Left renal pelvis (tissue), 4 donors: ENCODE measurements at regions not wholly inside any gene's neighbourhood (a gene's known extent, or its start where the extent isn't known, plus 50 kb on each side); places are given as distances from the start of the nearest gene placed in this dataset.

Experiments
- DNase-seq, 4 donors: peaks; one replicate each; pipeline ENCODE4 v3.0.0-alpha.2; 2013; ENCODE audit warnings: low read depth in 4 of 4, low spot score in 3 of 4

- DNase-seq: no peak
Observed at GRCh38 chr10:71136036-71136721, 76.2 kb upstream of the UNC5B start.

GRCh38 chr10:71137701-71138100 is 74.7 kb upstream of the UNC5B start:
- DNase-seq: no peak

DNA sequence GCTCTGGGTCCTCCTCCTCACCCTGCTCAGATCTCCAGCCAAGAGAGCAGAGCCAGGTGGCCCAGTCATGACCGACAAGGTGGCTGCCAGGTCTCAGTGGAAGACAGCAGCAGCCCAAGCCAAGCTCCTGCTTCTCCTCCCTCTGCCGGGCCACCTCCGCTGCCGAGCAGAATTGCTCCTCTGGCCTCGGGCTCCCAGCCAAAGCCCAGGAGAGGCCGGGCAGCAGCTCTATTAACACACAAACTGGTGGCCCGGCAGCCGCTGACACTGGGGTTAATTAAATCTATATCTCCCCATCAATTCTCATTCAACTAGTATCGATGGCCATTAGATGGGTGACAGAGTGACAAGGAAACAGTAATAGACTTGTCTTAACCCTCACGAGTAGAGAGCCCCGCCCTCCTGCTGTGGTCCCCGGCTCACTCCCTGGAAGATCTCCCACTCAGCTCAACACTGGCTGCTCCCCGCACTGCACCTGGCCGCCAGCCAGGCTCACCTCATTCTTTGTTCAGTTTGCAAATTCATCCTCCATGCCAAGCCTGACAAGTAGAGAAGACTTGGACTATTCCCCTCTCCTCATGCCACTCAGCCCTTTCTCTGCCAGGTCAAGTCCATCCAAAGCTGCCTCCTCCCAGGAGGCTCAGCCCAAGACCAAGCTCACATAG is 74.1 kb upstream of the UNC5B start:
- DNase-seq: no peak

DNA sequence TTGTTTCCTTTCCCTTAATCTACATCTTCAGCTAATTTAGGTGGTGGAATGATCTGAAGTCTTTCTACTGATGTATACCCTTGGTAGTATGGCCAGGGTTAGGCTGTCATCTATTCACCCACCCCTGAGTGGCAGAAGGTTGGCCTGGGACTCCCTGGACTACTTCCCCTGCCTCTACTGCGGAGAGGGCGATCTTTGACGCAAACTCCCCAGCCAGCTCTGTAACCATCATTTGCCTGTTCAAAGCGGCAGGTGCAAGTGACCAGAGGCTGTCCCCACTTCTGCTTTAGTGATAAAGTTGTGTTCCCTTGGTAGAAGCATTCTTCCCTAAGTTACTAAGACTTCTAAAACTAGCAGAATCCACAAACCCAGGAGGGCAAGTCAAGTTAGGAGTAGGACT is 70.8 kb upstream of the UNC5B start:
- DNase-seq: no peak

GRCh38 chr10:71143170-71143569 is 69.2 kb upstream of the UNC5B start:
- DNase-seq: no peak

DNA sequence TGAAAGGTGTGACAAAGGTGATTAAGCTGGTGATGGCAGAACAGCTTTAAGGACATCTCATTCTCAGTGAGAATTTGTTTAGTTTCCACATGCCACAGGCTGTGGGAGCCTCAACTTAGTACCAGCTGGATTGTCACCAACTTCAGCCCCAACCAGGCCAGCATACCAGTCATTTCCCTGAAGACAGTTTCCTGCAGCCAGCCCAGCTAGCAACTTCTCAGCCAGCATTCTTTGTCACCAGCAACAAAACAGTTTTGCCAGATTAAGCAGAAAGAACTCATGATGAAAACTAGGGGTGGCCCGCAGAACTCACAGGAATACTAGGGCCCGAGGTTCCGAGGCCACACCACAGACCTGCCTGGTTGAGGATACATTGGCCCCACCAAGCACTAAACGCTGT is 68.8 kb upstream of the UNC5B start:
- no peak for DNase-seq

- DNase-seq: no peak
Observed at GRCh38 chr10:71144824-71145223, 67.5 kb upstream of the UNC5B start.

DNA sequence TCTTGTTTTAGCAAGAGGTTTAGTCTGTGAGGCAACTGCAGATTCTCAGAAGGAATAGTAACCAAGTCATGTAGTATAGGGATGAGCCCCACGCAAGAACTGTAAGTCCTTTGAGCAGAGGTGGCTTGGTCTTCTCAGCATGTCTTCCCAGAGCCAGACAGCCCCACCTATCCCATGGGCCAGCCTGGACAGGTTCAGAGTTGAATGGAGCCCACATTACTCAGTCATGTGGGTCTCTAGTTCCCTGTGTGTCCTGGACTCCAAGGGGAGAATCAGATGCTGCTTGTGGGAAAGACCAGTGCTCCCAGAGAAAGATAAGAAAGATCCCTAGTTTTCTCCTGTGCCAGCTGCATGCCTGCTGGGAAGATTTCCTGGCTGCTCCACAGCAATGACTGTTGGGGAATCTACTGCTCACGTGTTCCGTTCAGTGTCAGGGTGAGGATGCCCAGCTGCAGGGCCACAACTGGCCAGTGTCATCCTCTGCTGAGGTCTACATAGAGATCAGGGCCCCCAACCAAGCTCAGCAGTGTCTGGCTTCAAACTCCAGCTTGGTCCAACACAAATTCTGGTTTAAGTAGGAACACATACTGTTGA is 66.9 kb upstream of the UNC5B start:
- no peak for DNase-seq

DNA sequence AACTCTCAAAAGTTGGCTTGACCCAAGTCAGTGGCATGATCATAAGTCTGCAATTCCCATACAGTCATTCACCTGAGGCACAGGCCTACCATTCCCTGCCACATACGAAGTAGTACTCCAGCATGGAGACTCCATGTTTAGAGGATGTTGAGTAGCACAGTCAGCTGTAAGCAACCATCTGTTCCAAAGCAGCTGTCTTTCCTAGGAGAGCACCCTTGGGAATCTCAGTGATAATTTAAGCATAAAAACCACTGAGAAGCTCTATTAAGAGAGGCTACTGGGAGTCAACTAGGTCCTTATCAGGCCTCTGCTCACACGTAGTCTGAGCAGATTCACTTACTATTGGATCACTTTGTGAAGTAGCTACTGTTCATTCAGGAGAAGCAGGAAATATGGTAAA is 61.6 kb upstream of the UNC5B start:
- no peak for DNase-seq

GRCh38 chr10:71152043-71152442 is 60.3 kb upstream of the UNC5B start:
- no peak for DNase-seq

GRCh38 chr10:71156436-71156835 is 55.9 kb upstream of the UNC5B start:
- DNase-seq: peak in 1 of 4 donors; percentile 31

DNA sequence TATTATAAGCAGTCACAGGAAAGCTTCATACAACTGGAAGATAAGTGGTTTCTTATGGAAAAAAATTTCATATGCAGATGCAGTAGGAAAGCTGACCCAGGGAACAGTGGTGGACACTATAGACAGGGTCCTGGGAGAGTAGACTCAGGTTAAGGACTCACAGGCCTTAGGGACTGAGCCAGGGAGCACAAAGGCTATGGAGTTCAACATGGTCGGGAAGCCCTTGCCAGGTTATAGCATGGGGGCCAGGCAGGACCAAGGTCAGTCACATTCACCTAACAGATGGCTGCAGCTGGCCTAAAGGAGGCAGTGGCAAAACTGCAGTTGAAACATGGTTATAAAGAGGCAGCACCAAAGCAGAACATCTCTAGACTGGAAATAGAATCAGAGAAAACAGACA is 54.9 kb upstream of the UNC5B start:
- DNase-seq: no peak

DNA sequence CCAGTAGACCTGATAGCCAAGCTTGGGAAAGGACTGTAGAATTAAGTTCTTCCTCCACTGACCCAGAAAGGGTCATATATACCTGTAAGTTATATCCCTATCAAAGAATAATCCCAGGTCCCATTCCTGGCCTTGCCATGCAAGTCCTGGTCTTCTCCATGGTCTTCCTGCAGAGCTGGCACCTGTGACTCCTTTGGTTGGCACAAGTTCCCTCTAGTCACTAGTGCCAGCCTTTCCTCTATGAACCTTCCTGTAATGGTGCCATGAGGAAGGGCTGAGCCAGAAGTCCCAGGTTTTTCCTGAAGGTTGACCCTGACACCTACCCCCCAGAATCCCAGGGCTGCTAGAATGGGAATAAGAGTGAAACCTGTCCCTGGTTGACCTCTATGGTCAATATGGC is 54.1 kb upstream of the UNC5B start:
- no peak for DNase-seq

DNA sequence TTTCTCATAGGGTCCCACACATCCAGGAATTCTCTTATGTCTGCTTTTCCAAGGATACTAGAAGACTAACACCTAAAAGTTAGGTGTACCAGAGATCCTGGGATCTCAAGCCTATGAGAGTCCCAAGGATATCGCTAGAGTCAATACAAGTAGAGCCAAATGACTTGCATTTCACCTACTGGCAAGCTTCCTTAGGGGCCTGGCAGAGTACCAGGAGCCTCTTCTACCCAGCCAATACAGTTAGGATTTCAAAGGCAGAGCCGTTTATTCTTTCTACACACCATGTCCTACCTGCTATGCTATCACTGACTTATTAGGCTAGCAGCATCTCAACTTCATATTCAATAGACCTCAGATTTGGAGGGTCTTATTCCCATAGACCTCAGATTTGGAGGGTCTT is 53.5 kb upstream of the UNC5B start:
- no peak for DNase-seq

GRCh38 chr10:71159892-71160291 is 52.5 kb upstream of the UNC5B start:
- no peak for DNase-seq

- no peak for DNase-seq
Observed at GRCh38 chr10:71161425-71161824, 50.9 kb upstream of the UNC5B start.
